CD4-positive, alpha-beta T cell treated with Interleukin-15 for 4 hours (primary cell): ENCODE measurements at regions not wholly inside any gene's neighbourhood (a gene's known extent, or its start where the extent isn't known, plus 50 kb on each side); places are given as distances from the start of the nearest gene placed in this dataset.
"Not testable (repeated sequence)": the region's sequence is repeated elsewhere in the genome, so short reads cannot be mapped to it uniquely, and the experiment has no call there.

Source experiments
- DNase-seq: peaks from one replicate; pipeline ENCODE4 v3.0.0-alpha.2; 2020; ENCODE audit warnings: low spot score

DNA sequence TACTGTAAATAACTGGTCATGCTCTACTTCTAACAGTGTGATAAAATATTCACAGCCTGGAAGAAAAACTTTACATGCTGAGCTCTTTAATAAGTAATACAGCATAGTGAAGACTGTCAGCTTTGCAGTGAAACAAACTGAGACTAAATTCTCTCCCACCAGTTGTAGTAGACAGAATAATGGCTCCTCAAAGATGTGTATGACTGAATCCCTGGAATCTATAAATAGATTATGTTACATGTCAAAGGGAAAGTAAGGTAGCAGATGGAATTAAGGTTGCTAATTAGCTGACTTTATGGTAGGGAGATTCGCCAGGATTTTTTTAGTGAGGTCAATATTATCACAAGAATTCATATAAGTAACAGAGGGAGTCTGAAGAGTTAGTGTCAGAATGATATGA is 609.5 kb upstream of the VRK2 start:
- no peak for DNase-seq

DNA sequence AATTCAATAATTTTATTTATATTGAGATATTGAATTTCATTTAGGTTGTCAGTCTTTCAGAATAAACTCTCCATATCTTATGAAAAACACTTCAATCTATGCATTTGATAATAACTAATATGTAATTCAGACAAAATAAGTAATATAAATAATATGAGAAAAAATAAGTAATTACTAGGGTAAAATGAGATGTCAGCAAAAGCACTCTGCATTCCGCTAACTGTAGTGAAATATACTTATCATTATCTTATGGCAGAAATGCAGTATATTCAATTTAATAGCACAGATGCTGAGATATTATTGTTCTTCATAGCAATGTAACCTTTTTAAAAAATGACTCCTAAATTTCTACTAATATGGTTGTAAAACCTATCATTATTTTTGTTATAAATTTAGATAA is 606.2 kb upstream of the VRK2 start:
- DNase-seq: no peak

DNA sequence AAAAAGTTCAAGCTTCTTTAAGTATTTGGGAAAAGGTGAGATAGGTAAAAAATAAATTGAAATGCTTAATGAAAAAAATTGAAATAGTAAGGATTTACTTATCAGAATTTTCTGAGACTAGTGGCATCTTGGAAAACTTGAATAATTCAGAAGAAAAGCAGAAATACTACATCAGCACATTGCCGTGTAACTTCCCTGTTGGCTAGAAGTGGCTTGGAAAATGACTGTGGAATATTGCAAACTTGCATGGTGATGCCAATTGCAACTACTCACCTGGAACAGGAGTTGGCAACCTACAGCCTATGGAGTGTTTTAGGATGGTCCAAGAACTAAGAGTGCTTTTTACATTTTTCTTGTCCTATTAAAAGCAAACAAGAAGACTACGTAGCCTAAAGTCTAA is 603.5 kb upstream of the VRK2 start:
- DNase-seq: no peak

DNA sequence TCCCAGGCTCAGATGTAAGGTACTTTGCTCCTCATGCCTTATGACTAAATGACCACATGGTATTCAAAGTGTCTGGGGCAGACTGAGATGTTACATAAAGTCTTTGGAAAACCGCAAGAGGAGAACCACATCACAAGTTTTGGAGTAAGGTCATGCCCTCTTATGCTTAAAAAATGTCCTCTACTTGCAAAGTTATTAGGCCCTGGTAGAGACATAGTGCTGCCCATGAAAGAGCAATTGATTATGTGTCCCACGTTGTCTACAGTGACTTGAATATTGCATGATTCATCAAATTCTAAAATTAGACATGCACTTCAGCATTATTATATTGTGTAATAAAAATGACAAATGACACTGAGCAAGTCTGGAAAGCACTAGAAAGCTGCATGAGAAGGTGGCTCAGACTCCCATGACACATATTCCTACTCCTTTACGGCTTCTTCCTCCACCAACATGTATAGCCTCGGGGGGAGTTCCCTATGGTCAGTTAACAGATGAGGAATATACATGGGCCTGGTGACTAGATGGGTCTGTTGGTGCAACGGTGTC is 602.6 kb upstream of the VRK2 start:
- DNase-seq: no peak

DNA sequence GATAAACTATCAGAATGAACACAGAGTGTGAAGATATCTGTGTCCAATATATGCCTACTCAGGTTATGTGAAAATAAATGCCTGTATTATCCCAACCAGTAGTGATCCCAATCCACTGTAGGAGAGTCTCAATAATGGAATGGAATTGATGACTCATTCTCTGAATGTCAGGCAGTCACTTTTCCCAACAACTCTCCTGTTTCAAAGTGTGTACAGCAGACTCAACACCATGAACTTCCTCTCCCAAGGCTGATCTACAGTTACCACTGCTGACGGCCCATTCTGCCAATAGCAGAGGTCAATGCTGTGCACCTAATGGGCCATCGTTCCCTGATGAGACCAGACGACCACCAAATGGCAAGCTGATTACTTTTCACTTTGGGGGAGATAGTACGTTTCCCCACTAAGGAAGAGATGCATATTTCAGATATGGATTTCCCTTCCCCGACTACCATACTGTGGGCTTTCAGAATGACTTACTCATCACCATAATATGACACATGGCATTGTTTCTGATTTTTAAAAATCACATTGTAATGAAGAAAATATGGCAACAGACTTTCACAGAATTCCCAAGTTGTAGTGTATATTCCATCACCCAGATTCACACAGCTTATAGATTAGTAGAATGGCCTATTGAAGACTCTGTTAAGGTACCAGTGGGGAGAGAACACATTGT is 601.7 kb upstream of the VRK2 start:
- DNase-seq: no peak

DNA sequence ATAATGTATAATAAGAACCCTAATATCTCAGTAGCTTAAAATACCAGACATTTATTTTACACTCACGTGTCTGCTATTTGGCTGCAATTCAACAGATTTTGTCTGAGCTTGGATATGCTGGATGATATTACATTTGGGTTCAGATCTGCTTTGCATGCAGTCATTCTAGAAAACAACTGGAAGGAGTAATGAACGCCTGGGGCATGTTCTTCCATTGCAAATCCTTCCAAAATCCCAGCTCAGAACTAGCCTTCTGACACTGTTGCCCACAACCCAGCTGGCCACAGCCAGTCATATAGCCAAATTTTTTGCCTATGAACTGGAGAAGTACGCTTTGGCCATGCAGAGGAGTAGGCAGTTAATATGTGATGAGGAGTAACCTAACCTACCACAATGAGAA is 597.8 kb upstream of the VRK2 start:
- no peak for DNase-seq

DNA sequence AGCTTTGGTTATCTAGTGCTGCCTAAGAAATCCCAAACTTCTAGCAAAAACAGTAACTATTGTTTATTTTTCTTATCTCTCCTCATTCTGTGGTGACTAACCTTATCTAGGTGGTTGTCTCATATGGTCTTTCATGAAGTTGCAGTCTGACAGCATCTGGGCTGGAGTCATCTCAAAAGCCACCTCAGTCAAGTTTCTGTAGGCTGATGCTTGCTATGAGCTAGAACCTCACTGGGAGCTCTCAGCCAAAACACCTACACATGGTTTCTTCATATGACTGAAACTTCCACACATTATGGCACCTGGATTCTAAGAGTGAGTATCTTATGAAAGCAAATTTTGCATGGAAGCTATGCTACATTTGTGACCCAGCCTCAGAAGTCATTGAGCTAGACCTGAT is 596.4 kb upstream of the VRK2 start:
- DNase-seq: no peak

DNA sequence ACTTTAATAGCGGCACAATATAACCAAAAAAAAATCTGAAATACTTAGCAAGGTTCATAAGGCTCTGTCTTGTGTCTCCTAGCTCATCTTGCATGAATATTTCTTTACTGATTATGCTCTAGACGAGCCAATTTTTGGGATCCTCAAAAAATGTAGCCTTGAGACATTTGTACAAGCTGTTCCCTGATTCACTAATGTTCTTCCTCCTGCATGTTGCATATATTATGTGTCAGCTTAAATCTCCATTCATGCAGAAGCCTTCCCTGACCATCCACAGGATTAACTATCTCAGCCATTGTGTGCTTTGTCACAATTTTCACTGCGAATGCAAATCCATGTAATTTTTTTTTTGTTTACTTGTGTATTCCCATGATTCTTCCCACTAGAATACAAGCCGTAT is 594.0 kb upstream of the VRK2 start:
- no peak for DNase-seq

DNA sequence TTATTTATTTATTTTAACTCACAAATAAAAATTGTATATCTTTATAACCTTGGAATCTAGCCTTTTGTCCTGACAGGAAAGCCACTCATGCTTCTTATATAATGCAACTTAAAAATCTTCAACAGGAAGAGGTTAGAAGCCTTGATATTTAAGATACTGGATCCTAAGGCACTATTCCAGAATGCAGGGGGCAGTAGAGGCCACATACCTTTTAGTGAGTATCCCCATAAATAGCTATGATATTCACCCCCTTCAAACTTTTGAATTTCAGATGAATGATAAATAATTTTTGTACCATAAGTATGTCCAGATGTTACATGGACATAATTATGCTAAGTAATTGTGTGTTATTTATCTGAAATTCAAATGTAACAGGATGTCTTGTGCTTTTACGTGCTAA is 592.7 kb upstream of the VRK2 start:
- DNase-seq: no peak

DNA sequence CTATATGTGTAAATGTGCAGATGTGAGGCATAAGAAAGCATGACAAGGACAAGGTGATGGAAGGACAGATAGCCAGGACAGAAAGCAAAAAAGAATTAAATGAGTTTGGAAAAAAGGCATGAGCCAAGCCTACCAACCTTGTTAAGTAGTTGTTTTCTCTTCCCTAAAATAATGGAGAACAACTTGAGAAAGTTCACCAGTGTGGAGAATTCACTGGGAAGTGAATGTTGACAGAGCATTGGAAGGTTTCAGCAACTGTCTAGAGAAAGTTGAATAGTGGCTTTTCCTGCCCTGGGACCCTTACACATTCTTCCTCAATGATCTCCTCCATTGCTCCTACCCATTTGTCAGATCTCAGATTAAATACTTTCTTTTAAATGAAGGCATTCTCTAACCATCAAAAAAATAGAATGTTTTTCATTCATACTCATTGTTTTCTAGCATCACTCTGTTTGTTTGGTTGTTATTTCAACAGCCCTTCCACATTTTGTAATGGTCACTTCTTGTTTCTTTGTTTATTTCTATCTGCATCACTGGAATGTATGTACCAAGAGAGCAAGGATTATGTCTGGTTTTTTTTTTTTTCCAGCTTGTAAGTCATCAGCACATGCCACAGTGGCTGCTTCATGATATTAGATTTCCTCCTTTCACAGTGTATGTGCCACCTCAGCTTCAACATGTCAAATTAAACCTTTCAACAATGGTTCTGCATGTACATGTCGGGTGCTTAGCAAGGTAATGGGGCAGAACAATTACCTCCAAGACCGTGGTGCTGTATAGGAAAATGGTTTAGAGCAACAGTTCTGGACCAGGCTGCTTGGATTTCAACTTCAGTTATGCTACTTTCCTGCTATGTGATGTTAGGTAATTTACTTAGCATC is 586.0 kb upstream of the VRK2 start:
- no peak for DNase-seq

DNA sequence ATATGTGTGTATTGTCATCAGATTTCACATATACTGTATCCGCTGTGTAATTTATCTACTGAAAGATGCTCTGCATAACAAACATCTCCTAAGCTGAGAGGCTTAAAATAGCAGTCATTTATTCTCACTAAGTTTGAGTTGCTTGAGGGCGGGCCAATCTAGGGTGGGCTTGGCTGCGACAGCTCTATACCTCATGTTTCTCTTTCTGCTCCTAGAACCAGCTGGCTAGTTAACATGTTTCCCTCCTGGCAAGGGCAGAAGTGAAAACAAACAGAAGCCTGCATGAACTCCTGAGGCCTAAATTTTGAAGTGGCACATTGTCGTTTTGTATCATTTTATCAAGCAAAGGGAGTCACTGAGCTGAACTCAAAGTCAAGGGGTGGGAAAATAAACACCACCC is 585.0 kb upstream of the VRK2 start:
- DNase-seq: no peak

DNA sequence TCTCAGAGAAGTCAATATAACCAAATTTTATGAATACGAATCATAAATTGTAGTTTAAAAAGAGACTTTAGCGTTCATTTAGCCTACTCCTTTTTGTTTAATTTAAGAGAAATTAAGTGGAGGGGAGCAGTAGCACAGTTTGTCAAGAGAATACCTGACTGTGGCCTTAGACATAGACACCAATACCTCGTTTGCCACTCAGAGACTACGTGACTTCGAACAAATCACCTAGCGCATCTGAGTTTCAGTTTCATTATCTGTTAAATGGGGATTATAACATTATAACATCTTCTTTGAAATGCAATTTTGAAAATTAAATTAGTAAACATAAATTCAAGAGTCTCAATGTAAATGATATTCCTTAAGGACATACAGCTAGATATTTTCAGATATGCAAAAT is 581.5 kb upstream of the VRK2 start:
- no peak for DNase-seq

DNA sequence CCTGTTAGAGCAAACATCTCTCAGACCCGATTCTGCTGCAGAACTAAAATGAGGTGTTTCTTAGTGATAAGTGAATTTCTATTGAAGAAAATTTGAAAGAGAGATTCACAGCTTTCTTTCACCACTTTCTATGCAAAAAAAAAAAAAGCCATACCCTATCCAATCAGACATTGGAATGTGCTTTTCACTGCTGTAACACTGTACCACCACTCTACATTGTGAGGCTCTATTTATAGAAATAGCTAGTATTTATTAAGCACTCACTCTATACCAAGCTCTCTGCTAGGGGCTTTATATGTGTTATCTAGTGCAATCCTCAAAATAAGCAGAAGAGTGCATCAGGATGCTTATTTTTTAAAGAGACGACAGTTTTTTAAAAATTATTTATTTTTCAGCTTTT is 580.6 kb upstream of the VRK2 start:
- no peak for DNase-seq

DNA sequence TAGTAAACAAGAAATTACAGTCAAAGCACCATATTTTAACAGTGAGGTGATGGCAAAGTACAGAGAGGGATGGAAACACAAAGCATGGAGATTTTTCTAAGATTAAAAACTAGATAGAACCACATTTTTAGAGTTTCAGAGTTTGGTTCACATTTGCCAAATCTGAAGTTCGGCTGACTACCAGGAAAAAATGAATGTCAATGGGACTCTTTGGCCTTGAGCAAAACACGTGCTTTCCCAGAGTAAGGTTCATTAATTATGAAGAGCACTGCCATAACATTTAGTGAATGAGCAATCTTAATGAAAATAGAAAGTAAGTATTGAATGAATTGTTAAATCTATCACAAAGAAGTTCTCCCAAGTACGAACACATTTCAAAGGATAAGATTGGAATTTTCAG is 571.2 kb upstream of the VRK2 start:
- no peak for DNase-seq

DNA sequence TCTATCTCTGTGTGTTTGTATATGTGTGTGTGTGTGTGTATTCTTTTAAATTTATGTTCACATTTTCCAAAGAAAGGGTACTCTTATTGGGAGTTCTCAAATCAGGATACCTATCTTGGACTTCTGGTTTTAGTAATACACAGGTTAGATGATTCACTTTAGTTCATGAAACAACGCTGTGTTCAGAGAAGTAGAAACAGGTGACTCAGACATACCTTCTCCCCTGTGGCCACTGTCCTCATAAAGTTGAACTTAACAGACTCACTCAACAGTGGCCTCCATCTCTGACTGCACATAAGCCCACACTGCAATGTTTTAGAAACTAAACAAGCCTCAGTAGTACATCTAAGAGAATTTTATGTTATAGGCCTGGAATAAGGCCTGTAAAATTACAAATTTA is 566.6 kb upstream of the VRK2 start:
- no peak for DNase-seq

DNA sequence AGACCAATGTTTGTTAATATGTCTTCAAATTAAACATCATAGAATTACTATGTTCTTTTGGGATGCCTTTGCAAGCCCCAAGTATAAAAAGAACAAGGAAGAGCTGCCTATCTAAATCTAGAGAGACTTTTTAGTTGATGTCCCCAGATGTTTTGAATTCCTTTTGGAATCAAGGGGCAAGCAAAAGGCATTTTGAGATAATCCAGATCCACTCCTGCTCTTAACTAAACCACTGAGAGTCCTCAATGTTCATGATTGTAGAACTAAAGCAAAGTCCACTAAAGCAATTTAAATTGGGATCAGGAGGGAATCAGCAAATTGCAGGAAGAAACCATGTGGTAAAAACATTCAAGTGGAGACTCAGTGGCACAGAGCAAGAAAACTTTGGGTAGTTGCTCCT is 558.5 kb upstream of the VRK2 start:
- no peak for DNase-seq

DNA sequence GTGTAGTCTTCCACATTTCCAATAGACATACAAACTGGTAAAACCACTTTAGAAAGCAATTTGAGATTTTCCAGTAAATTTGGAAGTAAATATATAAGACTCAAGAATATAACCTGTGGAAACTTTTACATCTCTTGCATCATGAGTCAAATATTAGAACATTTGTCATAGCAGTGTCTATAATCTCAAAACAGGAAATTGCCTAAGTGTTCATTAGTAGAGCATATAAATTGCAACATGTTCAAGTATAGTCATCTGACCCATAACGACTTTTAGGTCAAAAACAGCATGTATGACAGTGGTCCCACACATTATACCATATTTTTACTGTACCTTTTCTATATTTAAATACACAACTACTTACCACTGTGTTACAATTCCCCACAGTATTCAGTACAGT is 555.9 kb upstream of the VRK2 start:
- no peak for DNase-seq

DNA sequence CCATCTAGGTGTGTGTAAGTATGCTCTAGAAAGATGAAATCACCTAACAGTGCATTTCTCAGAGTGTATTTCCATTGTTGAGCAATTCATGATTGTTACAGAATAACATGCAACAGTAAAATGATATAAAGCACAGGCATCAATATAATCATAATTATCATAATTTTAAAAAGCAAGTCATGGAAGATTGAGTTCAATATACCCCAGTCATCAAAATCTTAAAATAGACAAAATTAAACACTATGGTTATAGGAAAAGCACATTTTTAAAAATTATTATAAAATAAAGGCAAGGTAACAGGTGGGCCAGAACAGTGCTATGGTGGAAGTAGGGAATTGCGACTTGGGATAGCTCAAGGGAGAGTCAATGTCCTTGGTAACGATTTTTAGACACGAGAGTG is 555.4 kb upstream of the VRK2 start:
- DNase-seq: no peak

DNA sequence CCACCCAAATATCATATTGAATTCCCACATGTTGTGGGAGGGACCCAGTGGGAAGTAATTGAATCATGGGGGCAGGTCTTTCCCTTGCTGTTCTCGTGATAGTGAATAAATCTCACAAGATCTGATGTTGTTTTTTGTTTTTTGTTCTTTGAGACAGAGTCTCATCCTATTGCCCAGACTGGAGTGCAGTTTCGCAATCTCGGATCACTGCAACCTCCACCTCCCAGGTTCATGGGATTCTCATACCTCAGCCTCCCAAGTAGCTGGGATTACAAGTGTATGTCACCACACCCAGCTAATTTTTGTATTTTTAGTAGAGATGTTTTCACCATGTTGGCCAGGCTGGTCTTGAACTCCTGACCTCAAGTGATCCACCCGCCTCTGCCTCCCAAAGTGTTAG is 552.6 kb upstream of the VRK2 start:
- DNase-seq: not testable (repeated sequence)

DNA sequence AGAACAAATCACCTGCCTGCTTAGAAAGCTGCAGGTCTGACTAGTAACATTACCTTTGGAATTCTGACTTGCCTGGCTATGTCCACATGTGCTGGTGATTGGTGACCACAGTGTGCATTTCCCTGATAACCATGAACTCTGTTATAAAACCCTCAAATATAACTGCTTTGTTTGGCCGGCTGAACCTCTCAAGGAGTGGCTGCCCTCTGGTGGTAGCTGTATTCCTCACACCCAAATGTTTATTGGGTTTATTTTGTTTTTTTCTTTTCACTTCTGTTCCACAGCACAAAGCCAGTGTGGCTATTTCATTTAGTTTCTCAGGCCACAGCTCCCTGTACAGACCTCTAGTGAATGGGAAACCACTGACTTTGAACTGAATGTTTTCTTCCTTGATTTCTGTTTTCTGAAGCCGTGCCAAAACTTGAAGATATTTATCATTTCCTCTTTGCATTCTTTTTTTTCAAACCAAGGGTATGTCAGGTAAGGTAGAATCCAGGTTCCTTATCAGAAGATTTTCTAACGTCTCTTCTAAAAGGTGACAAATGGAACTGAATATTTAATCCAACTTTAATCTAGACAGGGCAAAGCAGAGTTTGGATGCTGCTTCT is 549.0 kb upstream of the VRK2 start:
- DNase-seq: no peak

DNA sequence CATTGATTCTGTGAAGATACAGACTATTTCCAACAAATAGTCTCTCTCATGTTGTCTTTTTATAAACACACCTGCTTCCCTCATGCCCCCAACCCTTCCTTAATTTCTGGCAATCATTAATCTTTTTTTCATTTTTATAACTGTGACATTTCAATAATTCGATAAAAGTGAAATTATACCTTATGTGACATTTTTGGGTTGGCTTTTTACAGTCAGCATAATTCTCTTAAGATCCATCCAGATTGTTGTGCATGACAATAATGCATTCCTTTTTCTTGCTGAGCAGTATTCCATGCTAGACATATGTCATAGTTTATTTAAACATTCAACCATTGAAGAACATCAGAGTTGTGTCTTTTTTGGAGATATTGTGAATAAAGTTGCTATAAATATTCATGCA is 541.8 kb upstream of the VRK2 start:
- DNase-seq: no peak

DNA sequence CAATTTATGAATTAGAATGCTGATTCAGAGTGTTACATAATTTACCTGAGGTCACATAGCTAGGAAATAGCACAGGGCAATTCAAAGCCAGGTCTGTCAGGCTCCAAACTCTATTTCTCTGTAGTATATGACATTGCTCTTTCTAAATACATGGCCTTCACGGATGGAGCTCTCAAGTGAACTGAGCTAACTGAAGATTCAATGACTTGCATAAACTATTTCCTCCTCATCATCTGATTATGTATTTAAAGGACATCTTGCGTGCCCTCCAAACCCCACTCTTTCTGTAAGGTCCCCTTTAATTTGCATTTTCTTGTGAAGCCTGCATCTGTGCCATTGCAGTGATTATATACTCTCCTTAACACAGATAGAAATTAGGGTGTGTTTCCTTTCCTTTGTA is 537.4 kb upstream of the VRK2 start:
- DNase-seq: no peak

DNA sequence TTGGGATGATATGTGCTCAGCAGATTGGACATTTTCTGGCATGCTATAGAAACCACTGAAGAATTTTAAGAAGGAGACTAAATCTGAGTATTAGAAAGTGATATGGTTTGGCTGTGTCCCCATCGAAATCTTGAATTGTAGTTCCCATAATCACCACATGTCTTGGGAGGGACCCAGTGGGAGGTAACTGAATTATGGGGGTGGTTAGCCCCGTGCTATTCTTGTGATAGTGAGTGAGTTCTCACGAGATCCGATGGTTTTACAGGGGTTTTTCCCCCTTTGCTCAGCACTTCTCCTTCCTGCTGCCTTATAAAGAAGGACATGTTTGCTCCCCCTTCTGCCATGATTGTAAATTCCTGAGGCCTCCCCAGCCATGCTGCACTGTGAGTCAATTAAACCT is 535.9 kb upstream of the VRK2 start:
- no peak for DNase-seq
